Activated CD4-positive, alpha-beta T cell treated with anti-CD3 and anti-CD28 coated beads, Interleukin-10, Interleukin-2, amounts not matched to agents 100 ng/mL and 50 ng/mL, durations not matched to agents 16 hours and 8 hours (primary cell): ENCODE measurements at regions not wholly inside any gene's neighbourhood (a gene's known extent, or its start where the extent isn't known, plus 50 kb on each side); places are given as distances from the start of the nearest gene placed in this dataset.
A peak's percentile ranks its signal among the peaks of the same experiment; 100 is the strongest.
"Not testable (repeated sequence)": the region's sequence is repeated elsewhere in the genome, so short reads cannot be mapped to it uniquely, and the experiment has no call there.

Source experiments
- DNase-seq: peaks from one replicate; pipeline ENCODE4 v3.0.0-alpha.2; 2020

DNA sequence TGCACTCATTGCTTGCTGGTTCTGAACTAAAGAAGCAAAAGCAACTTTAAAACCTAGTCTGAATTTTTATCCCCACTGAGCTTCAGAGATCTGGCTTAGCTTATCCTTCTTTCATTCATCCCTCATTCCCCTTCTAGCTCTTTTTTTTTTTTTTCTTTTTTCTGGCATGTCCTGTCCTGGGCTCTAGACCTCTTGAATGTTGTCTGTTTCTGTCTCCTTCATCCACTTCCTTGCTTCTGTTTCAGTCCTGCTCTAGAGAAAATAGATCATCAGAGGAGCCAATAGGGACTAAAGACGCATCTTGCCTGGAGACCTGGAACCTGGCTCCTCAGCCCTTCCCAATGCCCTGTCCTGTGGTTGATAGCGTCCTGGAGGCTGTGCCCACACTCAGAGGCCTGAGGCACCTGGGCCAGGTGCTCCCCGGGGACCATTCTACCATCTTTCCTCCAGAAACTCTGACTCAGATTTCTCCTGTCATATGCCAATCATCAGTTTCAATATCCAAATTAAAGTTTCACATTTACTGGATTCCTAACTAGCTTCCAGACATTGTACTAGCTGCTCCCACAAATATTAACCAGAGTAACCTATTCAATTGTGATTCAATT, 115.7 kb upstream of the GATB start:
- DNase-seq: no peak

DNA sequence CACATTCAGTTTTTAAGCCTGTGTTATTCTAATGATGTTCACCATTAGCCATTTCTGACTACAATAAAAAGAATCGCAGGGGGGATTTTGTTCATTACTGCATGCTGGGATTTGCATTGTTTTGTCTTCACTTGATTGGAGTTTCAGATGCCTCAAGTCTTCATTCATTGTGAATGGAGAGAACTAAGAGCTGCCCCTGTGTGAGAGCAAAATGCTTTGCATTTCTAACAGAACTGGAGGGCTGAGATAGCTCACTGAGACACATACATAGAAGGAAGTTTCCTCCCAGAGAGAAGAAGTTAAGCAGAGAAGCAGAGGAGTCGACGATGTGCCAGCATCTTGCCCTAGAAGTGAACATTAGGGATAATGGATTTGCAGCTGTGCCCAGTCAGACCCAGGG, 113.5 kb upstream of the GATB start:
- DNase-seq: no peak

DNA sequence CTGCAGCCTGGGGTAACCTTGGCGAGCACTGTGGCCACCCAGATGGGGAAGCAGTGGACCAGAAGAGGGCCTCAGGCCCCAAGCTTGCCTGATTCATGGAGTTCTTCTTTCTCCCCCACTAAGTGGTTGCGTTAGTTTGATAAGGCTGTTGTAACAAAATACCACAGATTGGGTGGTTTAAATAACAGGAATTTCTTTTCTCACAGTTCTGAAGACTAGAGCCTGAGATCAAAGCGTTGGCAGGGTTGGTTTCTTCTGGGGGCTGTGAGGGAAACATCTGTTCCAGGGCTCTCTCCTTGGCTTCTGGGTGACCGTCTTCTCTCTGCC, 105.7 kb upstream of the GATB start:
- no peak for DNase-seq

DNA sequence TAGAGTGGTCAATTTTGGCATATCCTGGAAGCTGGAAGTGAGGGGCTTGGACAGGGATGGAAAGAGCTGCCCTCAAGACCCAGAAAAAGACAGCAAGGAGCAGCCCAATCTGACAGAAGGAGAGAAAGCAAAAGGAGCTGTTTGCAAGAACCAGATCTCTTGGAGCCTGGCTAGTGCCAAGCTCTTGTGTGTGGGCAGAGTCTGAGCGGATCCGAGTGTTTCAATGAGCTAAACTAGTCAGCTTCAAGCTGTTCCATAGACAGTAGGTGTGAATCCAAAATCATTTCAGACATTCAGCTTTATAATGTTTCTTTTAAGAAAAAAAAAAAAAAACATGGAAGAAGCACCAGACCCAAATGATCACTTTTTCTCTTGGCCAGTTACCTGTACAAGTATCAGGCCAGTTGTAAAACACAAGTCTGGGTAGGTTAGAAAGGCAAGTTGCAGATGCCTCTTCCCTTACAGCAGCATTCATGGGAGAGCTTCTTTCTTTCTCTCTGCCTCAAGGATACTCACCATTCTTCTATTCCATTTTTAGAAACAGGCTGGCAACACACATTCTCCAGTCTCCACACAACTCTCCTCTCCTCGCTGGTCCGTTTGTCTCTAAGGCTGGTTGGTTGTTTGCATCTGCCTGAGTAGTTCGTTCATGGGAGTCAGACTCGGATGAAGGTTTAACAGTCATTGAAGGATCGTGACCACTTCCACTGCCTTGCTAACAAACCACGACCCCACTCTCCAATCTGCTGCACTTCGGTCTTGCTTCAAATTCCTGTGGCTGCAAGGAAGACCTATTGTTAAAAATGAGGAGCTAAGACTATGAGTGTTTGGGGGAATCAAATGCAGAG, 105.2 kb upstream of the GATB start:
- DNase-seq: no peak

DNA sequence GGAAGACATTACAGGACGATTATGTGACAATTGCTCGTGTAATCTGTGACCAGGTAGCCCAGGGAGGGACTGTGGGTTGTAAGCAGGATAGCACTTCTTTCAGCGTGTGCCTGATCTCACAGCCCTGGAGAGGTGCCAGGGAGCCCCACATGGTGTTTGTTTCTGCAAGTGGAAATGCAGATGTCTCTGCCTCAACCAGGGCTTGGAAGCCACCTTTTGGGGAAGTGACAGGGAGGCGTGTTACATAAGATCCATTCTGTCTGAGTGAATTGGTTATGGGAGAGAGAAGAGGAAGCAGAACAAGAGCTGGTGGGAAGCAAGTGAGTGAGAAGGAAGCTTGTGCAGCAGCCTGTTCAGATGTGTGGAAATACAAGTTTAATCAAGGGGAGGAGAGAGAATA, 104.5 kb upstream of the GATB start:
- DNase-seq: no peak

DNA sequence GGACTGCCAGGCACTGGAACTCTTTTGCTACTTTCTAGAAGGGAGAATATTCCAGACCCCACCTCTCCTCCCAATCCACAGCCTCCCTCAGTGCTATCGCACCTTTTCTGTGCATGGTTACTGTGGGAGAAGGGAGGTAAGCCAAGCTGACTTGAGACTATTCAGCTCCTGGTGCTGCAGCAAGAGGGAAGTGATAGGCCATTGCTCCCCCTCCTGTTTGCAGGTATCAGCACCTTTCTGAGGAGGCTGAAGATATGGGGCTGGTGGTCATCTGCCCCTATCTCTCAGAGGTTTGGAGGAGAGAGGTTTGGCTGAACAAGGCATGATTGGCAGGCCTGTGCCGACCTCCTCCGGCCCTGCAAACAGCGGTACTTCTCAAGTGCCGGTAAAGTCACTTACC, 103.3 kb upstream of the GATB start:
- DNase-seq: no peak

DNA sequence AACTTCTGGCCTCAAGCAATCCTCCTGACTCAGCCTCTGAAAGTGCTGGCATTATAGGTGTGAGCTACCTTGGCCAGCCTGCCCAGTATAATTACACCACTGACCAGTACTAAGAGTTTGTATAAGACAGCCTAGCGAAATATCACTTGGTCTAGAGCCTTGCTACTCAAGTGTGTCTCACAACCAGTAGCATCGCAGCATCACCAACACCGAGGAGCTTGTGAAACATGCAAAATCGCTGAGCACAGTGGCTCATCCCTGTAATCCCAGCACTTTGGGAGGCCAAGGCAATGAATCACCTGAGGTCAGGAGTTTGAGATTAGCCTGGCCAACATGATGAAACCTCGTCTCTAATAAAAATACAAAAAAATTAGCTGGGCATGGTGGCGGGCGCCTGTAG, 102.0 kb upstream of the GATB start:
- no peak for DNase-seq

DNA sequence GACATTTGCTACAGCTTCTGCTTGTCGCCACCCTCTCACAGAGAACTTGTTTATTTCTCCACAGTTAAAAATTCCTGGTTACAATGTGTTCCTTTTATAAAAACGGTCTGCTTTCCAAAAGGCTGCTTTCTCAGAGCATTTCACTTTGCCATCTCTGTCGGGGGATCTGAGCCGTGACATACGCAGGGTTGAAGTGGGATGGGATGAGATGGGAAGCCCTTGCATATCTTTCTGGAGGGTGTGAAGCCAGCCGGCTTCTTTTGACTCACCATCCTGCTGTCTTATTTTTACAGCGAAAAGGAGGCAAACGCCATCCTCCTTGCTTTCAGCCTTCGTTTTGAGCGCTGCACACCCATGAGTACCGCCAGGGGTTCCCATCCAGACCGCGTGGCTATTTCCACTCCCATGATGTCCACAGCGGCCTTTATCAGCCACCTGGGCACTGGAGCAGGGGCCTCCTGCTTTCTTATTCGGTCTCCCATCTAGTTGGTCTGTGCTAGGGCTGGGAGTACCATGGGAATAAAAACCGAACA, 99.8 kb upstream of the GATB start:
- DNase-seq: no peak

DNA sequence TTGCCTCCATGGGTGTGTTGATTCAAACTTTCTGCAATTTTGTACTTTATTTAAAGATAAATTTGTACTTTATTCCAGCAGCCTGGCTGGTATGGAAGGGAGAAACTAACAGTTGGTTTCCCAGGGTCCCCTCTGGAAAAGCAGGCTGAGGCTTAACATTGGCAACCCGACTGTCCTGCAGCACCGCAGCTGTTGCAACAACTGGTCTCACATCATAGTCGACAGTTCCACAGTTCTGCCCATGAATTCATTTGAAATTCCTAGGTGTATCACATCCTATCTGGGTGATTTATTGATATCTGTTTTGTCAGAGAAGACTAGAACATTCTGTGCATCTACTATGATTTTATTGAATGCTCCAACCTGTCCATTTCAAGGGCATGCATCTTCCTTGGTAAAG, 98.8 kb upstream of the GATB start:
- DNase-seq: no peak

DNA sequence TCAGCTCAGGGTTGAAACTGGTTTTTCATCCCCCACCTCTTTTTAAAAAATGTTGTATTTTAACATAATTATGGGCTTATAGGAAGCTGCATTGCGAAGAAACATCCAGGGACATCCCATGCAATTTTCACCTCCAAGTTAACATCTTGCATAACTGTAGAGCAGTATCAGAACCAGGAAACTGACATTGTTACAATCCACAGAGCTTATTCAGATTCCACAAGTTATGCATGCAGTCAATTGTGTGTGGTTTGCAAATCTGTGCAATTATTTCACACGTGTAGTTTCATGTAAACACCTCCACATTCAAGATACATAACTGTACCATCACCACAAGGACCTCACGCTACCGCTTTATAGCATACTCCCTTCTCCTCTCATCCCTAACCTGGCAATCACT, 97.5 kb upstream of the GATB start:
- DNase-seq: no peak

DNA sequence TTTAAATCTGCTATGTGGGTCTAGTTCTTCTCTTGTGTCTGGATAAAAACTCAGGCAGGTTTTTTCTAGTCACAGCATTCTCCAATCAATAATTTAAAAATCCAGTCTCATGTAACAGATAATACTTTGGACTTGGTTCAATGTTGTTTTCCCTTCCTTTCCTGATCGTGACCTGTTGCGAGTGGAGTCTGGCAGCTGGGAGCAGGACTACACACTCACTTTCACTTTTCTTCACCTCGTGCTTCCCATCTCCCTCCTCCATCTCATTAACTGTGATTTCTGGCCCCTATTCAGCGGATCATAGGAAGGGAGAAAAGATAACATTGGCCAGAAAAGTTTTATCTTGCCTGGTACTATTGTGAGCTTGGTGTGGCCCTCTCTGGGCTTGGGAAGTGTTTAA, 96.6 kb upstream of the GATB start:
- DNase-seq: no peak

DNA sequence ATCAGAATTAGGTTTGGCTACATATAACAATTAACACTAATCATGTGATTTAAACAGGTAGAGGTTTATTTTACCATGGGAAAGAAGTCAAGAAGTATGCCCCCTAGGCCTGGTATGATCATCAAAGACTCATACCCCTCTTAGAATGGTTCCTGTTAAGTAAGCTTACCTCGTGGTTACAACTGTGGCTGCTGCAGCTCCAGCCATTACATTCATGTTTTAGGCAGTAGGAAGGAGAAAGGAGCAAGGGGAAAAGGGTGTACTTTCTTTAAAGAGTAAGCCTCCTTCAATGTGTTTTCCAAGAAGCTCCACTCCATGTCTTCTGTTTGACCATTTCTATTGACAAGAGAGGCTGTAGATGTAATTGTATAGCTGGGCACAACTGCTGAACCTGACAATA, 94.9 kb upstream of the GATB start:
- no peak for DNase-seq

DNA sequence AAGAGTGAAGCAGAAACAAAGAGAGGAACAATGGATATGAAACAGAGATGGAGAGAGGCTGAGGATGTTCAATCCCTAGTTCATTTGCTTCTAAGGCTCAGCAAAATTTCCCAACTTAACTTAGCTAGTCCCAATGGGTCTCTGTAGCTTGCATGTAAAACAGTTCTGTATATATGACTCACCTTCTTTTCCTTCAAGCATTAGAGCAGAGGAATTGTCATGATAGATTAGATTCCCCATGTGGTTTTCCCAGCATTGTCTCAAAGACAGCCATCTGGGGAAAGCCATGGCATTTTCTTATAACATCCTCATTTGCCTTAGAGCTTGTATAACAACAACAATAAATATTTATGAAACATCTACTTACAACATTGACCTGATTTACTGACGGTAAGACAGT, 93.9 kb upstream of the GATB start:
- DNase-seq: no peak

DNA sequence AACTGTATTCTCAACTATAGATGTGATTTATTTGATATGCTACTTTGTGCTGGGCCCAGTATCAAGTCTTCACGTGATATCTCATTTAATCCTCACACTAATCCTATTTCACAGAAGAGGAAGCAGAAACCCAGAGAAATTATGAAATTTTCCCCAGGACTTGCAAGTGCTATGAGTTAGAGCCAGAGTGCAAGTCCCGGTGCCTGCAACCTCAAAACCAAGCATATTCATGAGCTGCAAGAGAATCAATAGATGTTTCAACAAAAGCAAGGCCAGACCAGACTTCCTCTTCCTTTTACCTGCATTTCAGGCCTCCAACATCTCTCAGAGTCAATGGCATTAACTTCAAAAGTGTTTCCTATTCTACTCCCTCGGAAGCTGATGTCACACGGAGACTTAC, 92.2 kb upstream of the GATB start:
- DNase-seq: no peak

DNA sequence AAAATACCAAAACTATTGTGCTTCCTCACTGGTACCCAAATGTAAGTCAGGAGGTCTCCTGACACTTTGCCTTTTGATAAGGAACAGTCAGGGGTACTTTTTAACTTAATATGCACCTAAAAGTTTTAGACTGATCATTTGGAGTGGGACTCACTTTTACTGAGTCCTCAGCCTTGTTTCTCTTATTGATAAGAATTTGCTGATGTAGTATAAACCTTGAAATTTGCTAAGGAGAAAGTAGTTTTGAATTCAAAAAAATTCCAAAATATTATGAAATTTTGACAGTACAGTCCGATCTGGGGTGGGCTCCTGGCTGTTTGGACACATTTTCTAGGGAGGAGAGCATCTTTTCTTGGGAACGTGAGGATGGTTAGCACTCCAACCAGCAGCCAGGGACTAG, 91.4 kb upstream of the GATB start:
- DNase-seq: no peak

DNA sequence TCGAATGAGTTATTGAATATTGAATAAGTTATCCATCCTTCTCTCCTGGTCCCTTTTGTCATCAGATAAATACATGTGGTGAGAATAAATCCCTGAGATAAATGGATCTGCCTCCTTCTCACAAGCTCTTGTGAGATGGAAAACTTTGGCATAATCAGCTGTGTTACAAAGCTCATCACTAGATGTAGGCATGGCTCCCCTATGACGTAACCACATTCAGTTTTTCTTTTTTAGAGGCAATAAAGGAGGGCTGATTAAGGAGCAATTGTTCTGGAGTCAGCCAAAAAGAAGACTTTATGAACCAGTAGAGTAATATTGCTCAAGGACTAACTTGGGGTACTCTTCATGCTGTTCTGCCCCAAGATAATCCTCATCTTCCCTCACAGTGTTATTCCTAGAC, 90.5 kb upstream of the GATB start:
- no peak for DNase-seq

DNA sequence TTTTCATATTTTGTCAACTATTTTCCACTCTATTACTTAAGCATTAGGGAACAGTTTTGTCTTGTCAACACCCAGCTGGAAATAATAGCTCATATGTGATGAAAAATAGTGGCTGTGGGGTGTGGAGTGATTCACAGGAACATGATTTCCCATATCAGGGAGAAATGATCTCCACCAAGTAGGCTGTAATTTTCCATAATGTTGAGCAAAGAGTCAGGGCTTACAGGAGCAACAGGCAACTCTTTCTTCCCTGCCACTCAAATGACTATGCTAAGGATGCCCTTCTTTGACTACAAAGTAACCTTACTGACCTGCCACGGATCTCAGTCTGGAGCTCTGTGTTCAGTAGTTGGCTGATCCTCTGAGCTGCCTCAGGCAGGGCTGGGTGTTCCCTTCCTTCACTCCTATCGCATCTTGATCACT, 90.0 kb upstream of the GATB start:
- DNase-seq: no peak

DNA sequence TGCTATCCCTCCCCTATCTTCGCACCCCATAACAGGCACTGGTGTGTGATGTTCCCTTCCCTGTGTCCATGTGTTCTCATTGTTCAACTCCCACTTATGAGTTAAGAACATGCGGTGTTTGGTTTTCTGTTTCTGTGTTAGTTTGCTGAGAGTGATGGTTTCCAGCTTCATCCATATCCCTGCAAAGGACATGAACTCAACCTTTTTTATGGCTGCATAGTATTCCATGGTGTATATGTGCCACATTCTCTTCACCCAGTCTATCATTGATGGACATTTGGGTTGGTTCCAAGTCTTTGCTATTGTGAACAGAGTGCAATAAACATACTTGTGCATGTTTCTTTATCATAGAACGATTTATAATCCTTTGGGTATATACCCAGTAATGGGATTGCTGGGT, 84.7 kb upstream of the GATB start:
- DNase-seq: not testable (repeated sequence)

DNA sequence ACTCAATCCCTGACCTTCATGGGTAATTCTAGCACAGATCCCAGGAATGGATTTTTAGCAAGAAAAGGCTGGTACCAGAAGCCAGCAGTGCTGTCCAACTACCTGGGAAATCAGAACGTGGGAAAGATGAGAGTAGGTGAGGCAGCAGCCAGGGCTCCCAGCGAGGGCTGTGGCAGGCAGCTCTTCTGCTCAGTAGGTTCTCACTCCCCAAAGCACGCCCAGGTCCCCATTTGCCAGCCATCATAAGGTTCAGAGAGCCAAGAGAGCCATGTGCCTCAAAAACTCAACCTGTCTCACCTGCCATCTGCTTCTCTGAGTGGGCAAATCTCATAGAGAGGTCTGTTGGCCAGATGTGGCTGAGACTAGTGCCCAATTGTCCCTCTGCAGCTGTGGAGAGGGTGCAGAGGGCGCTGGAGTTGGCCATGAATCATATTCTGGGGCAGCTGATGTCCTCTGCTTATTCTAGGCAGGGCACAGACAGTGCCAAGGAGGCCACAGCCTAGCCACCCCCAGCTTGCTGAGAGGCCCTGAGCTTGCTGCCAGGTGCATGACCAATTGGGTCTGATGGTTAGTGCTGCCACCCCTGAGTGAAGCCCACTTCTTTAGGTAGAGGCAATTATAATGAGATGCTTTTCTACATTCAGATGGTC, 81.7 kb upstream of the GATB start:
- no peak for DNase-seq

DNA sequence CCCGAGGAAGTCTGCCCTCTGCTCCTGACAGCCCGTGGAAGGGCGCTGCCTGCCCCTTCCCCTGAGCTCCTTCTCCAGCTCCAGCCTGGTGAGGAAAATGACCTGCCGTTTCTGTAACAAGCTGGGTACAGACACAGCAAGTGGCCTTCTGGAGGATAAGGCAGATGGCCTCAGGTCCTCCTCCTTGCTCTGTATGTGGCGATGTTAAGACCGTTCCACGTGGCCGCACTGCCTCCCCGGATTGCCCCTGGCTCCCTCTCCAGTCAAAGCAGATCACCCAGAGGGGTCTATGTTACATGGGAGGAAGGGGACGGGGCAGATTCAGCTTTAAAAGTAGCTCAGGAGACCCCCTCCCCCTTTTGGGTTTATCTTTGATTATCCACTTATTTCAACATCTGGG, 80.3 kb upstream of the GATB start:
- DNase-seq: no peak

DNA sequence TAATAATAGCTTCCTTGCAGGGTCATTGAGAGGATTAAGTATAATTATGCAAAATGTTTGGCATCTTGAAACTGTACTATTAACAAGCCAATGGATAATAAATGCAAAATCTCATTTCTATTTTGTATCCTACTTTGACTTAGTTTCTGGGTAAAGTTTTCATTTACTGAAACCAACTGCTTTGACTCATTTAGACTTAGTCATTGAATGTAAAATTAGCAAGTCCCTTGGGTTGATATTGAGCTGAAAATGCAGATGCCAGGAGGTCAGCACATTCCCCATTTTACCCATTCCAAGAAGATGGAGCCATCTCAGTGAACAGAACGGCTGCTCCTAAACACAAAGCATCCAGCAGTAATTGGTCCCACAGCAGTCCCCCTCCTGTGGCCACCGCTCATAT, 74.7 kb upstream of the GATB start:
- no peak for DNase-seq

DNA sequence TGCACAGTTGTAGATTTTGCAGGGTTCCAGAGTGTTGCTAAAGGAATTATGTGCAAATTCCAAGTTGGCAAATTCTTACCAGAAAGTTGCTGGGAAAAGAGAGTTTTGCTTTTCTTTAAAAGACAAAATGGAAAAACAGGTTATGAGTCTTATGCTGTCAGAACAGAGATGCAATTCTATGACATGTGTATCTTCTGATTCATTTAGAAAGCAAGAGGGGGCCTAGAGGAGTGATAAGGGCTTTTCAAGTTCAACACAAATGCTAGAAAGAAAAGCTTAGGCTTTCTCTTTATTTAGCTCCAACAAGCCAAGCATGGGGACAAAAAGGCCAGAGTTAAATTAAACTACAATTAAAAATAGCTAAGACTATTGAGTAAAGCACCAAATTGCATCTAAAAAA, 72.4 kb upstream of the GATB start:
- DNase-seq: peak; percentile 39

DNA sequence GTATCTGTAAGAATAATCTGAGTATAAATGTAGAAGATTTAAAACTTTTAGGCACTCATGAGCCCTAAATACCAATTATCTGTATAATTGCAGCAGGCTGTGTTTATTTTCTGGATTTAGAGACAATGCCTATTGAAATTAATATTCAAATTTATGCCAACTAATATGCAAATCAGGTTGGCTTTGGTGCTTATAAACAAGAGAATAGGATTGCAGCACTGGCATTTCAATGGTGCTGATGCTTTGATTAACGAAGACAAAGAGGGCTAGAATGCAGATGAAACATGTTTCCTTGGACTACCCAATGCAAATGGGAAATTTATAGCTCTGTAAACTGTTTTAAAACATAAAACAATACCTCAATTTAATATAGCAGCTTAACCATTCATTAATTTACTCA, 70.7 kb upstream of the GATB start:
- DNase-seq: no peak

DNA sequence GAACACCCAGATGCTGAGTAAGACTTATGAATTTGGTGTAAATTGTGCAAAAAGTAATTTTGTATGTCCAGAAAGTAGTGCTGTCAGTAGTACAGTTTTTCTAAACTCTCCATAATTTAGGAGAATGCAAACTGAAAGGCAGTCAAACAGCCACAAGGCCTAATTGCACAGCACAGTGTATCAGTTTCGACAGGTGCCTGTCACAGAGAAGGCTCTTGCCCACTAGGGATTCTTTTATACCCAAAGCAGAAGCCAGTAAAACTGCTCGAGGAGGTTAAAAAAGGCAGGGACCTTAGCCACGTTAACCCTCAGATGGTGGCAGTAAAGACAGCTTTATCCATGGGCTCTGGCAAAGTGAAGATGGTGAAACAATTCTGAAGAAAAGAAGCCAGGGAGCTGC, 69.4 kb upstream of the GATB start:
- no peak for DNase-seq
